ENCODE measurements at regions not wholly inside any gene's neighbourhood (a gene's known extent, or its start where the extent isn't known, plus 50 kb on each side); places are given as distances from the start of the nearest gene placed in this dataset.
"Not testable (repeated sequence)": the region's sequence is repeated elsewhere in the genome, so short reads cannot be mapped to it uniquely, and the experiment has no call there.

DNA sequence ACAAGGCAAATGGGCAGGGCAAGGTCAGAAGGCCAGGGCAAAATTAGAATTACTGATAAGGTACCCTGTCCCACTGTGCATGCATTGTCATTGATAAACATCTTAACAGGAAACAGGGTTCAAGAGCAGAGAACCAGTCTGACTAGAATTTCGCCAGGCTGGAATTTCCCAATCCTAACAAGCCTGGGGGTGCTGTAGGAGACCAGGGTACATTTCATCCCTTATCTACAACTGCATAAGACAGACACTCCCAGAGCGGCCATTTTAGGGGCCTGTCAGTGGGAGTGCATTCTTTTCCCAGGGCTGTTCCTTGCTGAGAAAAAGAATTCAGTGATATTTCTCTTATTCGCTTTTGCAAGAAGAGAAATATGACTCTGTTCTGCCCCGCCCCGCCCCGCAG, 218.7 kb upstream of the RASA1 start:
- not testable (repeated sequence) for H3K79me2 ChIP-seq (ENCODE audit: low read length); H3K36me3 ChIP-seq (ENCODE audit: insufficient read depth, low read length); H3K9ac ChIP-seq (ENCODE audit: low read length); H3K27ac ChIP-seq (ENCODE audit: low read length); H3K9me2 ChIP-seq (replicated peaks; ENCODE audit: insufficient read depth, low read length); H3K4me2 ChIP-seq (ENCODE audit: low read depth, low read length, poor library complexity, severe bottlenecking); H3K27me3 ChIP-seq (ENCODE audit: low read length); H2AFZ ChIP-seq (ENCODE audit: low read length); H3K4me1 ChIP-seq (ENCODE audit: low read length); H3K4me3 ChIP-seq (ENCODE audit: low read length); DNase-seq; H3K9me3 ChIP-seq (ENCODE audit: low read length); H4K20me1 ChIP-seq (ENCODE audit: insufficient read depth, low read depth, low read length)

DNA sequence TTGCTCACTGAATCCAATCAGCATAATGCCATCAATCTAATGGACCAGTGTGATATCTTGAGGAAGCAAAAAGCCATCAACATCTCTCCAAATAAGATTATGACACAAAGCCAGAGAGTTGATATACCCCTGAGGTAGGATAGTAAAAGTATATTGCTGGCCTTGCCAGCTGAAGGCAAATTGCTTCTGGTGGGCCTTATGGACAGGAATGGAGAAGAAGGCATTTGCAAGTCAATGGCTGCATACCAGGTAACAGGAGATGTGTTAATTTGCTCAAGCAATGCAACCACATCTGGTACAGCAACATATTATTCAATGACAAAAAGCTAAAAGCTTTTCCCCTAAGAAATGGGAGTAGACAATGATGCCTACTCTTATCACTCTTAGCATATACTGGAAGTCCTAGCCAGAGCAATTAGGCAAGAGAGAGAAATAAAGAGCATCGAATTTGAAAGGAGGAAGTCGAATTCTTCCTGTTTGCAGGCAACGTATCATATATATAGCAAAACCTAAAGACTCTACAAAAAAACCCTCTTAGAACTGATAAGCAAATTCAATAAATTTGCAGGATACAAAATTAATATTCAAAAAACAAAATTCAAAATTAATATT, 216.1 kb upstream of the RASA1 start:
- Histone ChIP-seq H3K36me3 (ENCODE audit: insufficient read depth, low read length) (no peaks in the 10 kb centered on the region), H2AFZ (ENCODE audit: low read length) (no peak overlapping the region), H3K9me2 (replicated peaks; ENCODE audit: insufficient read depth, low read length) (no peaks in the 10 kb centered on the region), H3K27me3 (ENCODE audit: low read length) (no peaks in the 10 kb centered on the region), H3K4me1 (ENCODE audit: low read length) (no peaks in the 10 kb centered on the region), H3K9ac (ENCODE audit: low read length) (no peak overlapping the region), H3K27ac (ENCODE audit: low read length) (no peak overlapping the region), H3K4me2 (ENCODE audit: low read depth, low read length, poor library complexity, severe bottlenecking) (no peak overlapping the region), H4K20me1 (ENCODE audit: insufficient read depth, low read depth, low read length) (no peaks in the 10 kb centered on the region), H3K79me2 (ENCODE audit: low read length) (no peaks in the 10 kb centered on the region), H3K9me3 (ENCODE audit: low read length) (no peaks in the 10 kb centered on the region), H3K4me3 (ENCODE audit: low read length) (no peak overlapping the region)
- no peak for DNase-seq

DNA sequence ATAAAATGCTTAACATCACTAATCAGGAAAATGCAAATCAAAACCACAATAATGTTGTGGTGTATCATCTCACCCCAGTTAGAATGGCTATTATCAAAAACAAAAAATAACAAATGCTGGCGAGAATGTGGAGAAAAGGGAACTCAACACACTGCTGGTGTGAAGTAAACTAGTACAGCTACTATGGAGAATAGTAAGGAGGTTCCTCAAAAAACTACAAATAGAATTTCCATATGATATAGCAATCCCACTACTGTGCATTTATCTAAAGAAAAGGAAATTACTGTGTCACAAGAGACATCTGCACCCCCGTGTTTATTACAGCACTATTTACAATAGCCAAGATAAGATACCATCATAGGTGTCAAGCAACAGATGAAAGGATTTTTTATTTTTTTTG, 214.5 kb upstream of the RASA1 start:
- Histone ChIP-seq H3K27ac (ENCODE audit: low read length) (no peak overlapping the region), H3K4me2 (ENCODE audit: low read depth, low read length, poor library complexity, severe bottlenecking) (no peak overlapping the region), H3K79me2 (ENCODE audit: low read length) (no peaks in the 10 kb centered on the region), H3K27me3 (ENCODE audit: low read length) (no peaks in the 10 kb centered on the region), H4K20me1 (ENCODE audit: insufficient read depth, low read depth, low read length) (no peaks in the 10 kb centered on the region), H3K9me2 (replicated peaks; ENCODE audit: insufficient read depth, low read length) (no peaks in the 10 kb centered on the region), H3K4me1 (ENCODE audit: low read length) (no peaks in the 10 kb centered on the region), H2AFZ (ENCODE audit: low read length) (no peak overlapping the region), H3K36me3 (ENCODE audit: insufficient read depth, low read length) (no peaks in the 10 kb centered on the region), H3K9me3 (ENCODE audit: low read length) (no peaks in the 10 kb centered on the region), H3K4me3 (ENCODE audit: low read length) (no peak overlapping the region), H3K9ac (ENCODE audit: low read length) (no peak overlapping the region)
- no peak for DNase-seq

DNA sequence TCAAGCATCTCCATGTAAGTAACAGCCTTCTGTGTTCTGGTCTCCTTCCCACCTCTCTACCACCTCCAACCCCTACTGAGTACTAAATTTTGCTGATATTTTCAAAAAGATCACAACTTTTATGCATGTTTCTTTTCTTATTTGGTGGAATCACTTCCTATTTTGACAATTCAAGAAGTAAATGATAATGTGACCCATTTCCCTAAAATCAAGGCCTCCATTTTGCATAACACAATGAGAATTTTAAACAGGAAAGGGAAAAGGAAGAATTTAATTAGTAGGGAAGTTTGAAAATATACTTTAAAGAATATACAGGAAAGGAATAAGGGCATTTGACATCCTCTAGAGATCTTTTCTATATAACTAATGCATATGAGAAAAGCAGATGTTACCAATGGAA, 212.9 kb upstream of the RASA1 start:
- Histone ChIP-seq H4K20me1 (ENCODE audit: insufficient read depth, low read depth, low read length) (no peaks in the 10 kb centered on the region), H3K27ac (ENCODE audit: low read length) (no peak overlapping the region), H3K4me3 (ENCODE audit: low read length) (no peak overlapping the region), H3K9ac (ENCODE audit: low read length) (no peak overlapping the region), H3K79me2 (ENCODE audit: low read length) (no peaks in the 10 kb centered on the region), H3K9me2 (replicated peaks; ENCODE audit: insufficient read depth, low read length) (no peaks in the 10 kb centered on the region), H3K36me3 (ENCODE audit: insufficient read depth, low read length) (no peaks in the 10 kb centered on the region), H3K27me3 (ENCODE audit: low read length) (no peaks in the 10 kb centered on the region), H3K4me2 (ENCODE audit: low read depth, low read length, poor library complexity, severe bottlenecking) (no peak overlapping the region), H3K4me1 (ENCODE audit: low read length) (no peaks in the 10 kb centered on the region), H2AFZ (ENCODE audit: low read length) (no peak overlapping the region), H3K9me3 (ENCODE audit: low read length) (no peaks in the 10 kb centered on the region)
- no peak for DNase-seq

DNA sequence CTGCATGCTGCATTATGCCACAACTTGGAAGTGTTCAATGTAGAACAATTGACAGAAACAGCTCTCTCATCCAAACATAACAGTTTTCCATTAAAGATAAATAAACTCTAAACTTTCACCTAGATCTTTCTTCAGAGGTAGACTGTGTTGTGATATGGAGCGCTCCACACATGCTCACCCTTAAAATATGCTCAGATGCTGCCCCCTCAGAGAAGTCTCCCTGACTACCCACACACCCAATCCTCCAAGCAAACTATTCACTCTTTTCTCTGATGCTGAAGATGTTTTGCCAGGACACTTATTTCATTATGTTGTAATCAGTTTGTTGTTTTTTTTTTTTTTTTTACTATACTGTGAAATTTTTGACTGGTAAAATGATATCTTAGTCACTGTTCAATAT, 206.6 kb upstream of the RASA1 start:
- Histone ChIP-seq H3K4me2 (ENCODE audit: low read depth, low read length, poor library complexity, severe bottlenecking) (no peak overlapping the region), H3K9me3 (ENCODE audit: low read length) (no peaks in the 10 kb centered on the region), H3K27me3 (ENCODE audit: low read length) (no peaks in the 10 kb centered on the region), H3K9ac (ENCODE audit: low read length) (no peak overlapping the region), H3K4me1 (ENCODE audit: low read length) (no peaks in the 10 kb centered on the region), H2AFZ (ENCODE audit: low read length) (no peak overlapping the region), H3K9me2 (replicated peaks; ENCODE audit: insufficient read depth, low read length) (no peaks in the 10 kb centered on the region), H3K79me2 (ENCODE audit: low read length) (no peaks in the 10 kb centered on the region), H3K27ac (ENCODE audit: low read length) (no peak overlapping the region), H3K4me3 (ENCODE audit: low read length) (no peak overlapping the region), H3K36me3 (ENCODE audit: insufficient read depth, low read length) (no peaks in the 10 kb centered on the region), H4K20me1 (ENCODE audit: insufficient read depth, low read depth, low read length) (no peaks in the 10 kb centered on the region)
- DNase-seq: no peak

DNA sequence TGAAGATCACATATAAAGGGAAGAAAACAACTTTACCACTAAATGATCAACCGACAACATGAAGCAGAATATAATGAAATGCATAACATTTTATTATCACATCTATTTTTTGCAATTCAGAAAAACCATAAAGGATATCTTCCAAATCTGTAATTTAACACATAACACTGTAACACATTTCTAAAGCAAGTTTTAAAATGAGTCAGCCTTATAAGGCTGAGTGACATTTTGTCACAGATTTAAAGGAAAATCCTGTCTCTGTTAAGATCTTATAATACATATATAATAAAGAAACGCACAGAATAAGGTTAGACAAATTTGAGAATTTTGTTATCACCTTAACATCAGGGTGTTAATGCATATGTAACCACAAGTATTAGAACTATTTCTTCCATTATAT, 198.4 kb upstream of the RASA1 start:
- H3K79me2 ChIP-seq (ENCODE audit: low read length): no peaks in the 10 kb centered on the region
- no peaks in the 10 kb centered on the region for H3K36me3 ChIP-seq (ENCODE audit: insufficient read depth, low read length)
- no peaks in the 10 kb centered on the region for H3K27me3 ChIP-seq (ENCODE audit: low read length)
- no peaks in the 10 kb centered on the region for H3K4me1 ChIP-seq (ENCODE audit: low read length)
- H3K9me2 ChIP-seq (replicated peaks; ENCODE audit: insufficient read depth, low read length): no peaks in the 10 kb centered on the region
- H3K9me3 ChIP-seq (ENCODE audit: low read length): no peaks in the 10 kb centered on the region
- no peak for DNase-seq
- no peak overlapping the region for H2AFZ ChIP-seq (ENCODE audit: low read length)
- no peak overlapping the region for H3K27ac ChIP-seq (ENCODE audit: low read length)
- H3K4me3 ChIP-seq (ENCODE audit: low read length): no peak overlapping the region
- no peak overlapping the region for H3K4me2 ChIP-seq (ENCODE audit: low read depth, low read length, poor library complexity, severe bottlenecking)
- no peak overlapping the region for H3K9ac ChIP-seq (ENCODE audit: low read length)
- no peaks in the 10 kb centered on the region for H4K20me1 ChIP-seq (ENCODE audit: insufficient read depth, low read depth, low read length)

DNA sequence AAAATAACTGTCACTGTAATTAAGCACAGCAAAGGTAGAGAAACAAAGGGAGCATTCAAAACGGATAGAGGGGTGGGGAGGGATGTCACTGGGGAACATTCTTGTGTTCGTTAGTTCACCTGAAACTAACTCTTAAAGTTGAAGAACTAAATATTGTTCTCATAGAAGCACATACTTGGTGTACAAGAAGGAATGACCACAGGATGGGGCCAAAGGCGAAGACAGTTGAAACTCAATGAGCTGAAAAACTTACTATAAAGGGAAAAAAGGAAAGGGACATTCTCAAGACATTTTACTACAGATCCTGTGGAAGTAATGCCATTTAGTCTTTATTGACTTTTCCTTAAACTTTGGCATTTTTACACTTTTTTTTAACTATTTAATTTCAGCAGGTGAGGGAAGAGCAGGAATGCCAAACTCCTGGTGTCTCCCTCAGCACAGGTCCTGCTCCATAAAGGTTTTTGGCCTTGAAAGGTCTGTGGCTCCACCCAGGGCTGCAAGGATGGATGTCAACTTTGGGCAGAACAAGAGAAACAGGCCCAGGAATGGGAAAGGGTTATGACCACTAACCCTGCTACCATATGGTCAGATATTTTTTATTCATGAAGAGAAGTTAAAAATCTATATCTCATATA, 197.6 kb upstream of the RASA1 start:
- Histone ChIP-seq H3K27me3 (ENCODE audit: low read length) (no peaks in the 10 kb centered on the region), H3K79me2 (ENCODE audit: low read length) (no peaks in the 10 kb centered on the region), H3K9me3 (ENCODE audit: low read length) (no peaks in the 10 kb centered on the region), H3K4me3 (ENCODE audit: low read length) (no peak overlapping the region), H2AFZ (ENCODE audit: low read length) (no peak overlapping the region), H4K20me1 (ENCODE audit: insufficient read depth, low read depth, low read length) (no peaks in the 10 kb centered on the region), H3K9me2 (replicated peaks; ENCODE audit: insufficient read depth, low read length) (no peaks in the 10 kb centered on the region), H3K4me1 (ENCODE audit: low read length) (no peaks in the 10 kb centered on the region), H3K9ac (ENCODE audit: low read length) (no peak overlapping the region), H3K36me3 (ENCODE audit: insufficient read depth, low read length) (no peaks in the 10 kb centered on the region), H3K27ac (ENCODE audit: low read length) (no peak overlapping the region), H3K4me2 (ENCODE audit: low read depth, low read length, poor library complexity, severe bottlenecking) (no peak overlapping the region)
- DNase-seq: peak; percentile 50

DNA sequence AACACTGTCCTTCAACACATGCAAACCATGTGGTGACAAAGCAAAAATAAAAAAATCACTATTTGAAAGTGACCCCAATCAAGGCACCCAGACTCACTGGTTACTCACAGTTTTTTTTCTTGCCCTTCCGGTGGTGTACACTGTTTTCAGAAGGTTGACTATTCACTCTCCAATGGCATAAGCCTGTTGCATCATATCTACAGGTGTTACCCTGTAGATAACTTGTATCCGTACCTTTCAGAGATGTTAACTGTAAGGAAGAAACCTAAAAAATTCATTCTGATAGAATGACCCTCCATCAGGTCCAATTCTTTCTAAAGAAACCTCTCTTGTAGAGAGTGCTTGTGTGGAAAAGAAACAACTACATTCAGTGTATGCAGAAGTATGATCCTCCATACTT, 193.6 kb upstream of the RASA1 start:
- Histone ChIP-seq H3K9me2 (replicated peaks; ENCODE audit: insufficient read depth, low read length) (no peaks in the 10 kb centered on the region), H3K4me2 (ENCODE audit: low read depth, low read length, poor library complexity, severe bottlenecking) (no peak overlapping the region), H3K9ac (ENCODE audit: low read length) (no peak overlapping the region), H3K27ac (ENCODE audit: low read length) (no peak overlapping the region), H3K4me3 (ENCODE audit: low read length) (no peak overlapping the region), H3K27me3 (ENCODE audit: low read length) (no peaks in the 10 kb centered on the region), H4K20me1 (ENCODE audit: insufficient read depth, low read depth, low read length) (no peaks in the 10 kb centered on the region), H3K79me2 (ENCODE audit: low read length) (no peaks in the 10 kb centered on the region), H2AFZ (ENCODE audit: low read length) (no peak overlapping the region), H3K9me3 (ENCODE audit: low read length) (no peaks in the 10 kb centered on the region), H3K36me3 (ENCODE audit: insufficient read depth, low read length) (no peaks in the 10 kb centered on the region), H3K4me1 (ENCODE audit: low read length) (no peaks in the 10 kb centered on the region)
- DNase-seq: no peak

Measured in Karpas-422 (cell line).